K562 (cell line): ENCODE measurements at regions not wholly inside any gene's neighbourhood (a gene's known extent, or its start where the extent isn't known, plus 50 kb on each side); places are given as distances from the start of the nearest gene placed in this dataset.

Experiments used
- BACH1 ChIP-seq: fragments of 200-800 bp; sonication (Bioruptor generic); IDR thresholded peaks from 2 replicates; pipeline ENCODE4 v1.6.1; 2016; ENCODE audit warnings: missing genetic modification characterization, missing compliant biosample characterization
- CEBPB ChIP-seq: fragments of 450-650 bp; IDR thresholded peaks from 2 replicates; pipeline ENCODE4 v1.6.1; 2016; ENCODE audit warnings: missing genetic modification characterization, missing compliant biosample characterization
- FOXK1 ChIP-seq: sonication (generic); formaldehyde crosslinking; IDR thresholded peaks from 2 replicates; pipeline ENCODE4 v1.8.0; 2022; ENCODE audit warnings: missing genetic modification reagents, mild to moderate bottlenecking, borderline replicate concordance
- HDAC2 ChIP-seq: fragments of 450-650 bp; IDR thresholded peaks from 2 replicates; pipeline ENCODE4 v1.6.1; 2016; ENCODE audit warnings: mild to moderate bottlenecking
- MCM5 ChIP-seq: fragments of 450-650 bp; IDR thresholded peaks from 2 replicates; pipeline ENCODE4 v1.6.1; 2016; ENCODE audit warnings: low read depth
- NBN ChIP-seq: fragments of 450-650 bp; IDR thresholded peaks from 2 replicates; pipeline ENCODE4 v1.6.1; 2016; ENCODE audit warnings: low read depth, mild to moderate bottlenecking
- POLR2G ChIP-seq: fragments of 200-400 bp; formaldehyde crosslinking; IDR thresholded peaks from 2 replicates; pipeline ENCODE4 v1.6.1; 2017; ENCODE audit warnings: low read depth, mild to moderate bottlenecking, antibody characterized with exemption, low read length, moderate library complexity
- RAD51 ChIP-seq: fragments of 450-650 bp; IDR thresholded peaks from 2 replicates; pipeline ENCODE4 v1.7.1; 2016; ENCODE audit warnings: low read depth, mild to moderate bottlenecking, borderline replicate concordance
- TAF7 ChIP-seq: fragments of 450-650 bp; IDR thresholded peaks from 2 replicates; pipeline ENCODE4 v1.6.1; 2016; ENCODE audit warnings: missing genetic modification characterization, missing compliant biosample characterization
- THRAP3 ChIP-seq: fragments of 450-650 bp; IDR thresholded peaks from 2 replicates; pipeline ENCODE4 v1.6.1; 2016; ENCODE audit warnings: mild to moderate bottlenecking, inconsistent platforms, borderline replicate concordance
- ZFP1 ChIP-seq: fragments of 450-650 bp; formaldehyde crosslinking; IDR thresholded peaks from 2 replicates; pipeline ENCODE4 v1.4.0; 2020; ENCODE audit warnings: mild to moderate bottlenecking, mixed read lengths
- ZNF140 ChIP-seq: fragments of 250-450 bp; sonication (Bioruptor Pico); IDR thresholded peaks from 2 replicates; pipeline ENCODE4 v1.8.0; 2021; ENCODE audit warnings: moderate library complexity, mild to moderate bottlenecking, inconsistent platforms
- TF ChIP-seq, protein P1 (sequence below): IDR thresholded peaks from 2 replicates; pipeline ENCODE4 v1.6.1; 2012; ENCODE audit warnings: low read depth, low read length, improper control_type of control experiment, borderline replicate concordance
- TF ChIP-seq, protein P2 (sequence below): IDR thresholded peaks from 3 replicates; pipeline ENCODE4 v1.6.1; 2011; ENCODE audit warnings: borderline replicate concordance, mild to moderate bottlenecking, moderate library complexity; ENCODE audit not compliant: insufficient read length; ENCODE audit errors: extremely low read depth
- TF ChIP-seq, protein P3 (sequence below), 2 experiments: fragments of 450-650 bp; IDR thresholded peaks; 2 replicates each; pipeline ENCODE4 v1.6.1; 2016
- TF ChIP-seq, protein P4 (sequence below): sonication (generic); formaldehyde crosslinking; IDR thresholded peaks from 2 replicates; pipeline ENCODE4 v1.8.1; 2023; ENCODE audit warnings: mild to moderate bottlenecking, missing genetic modification reagents, moderate library complexity
- TF ChIP-seq, protein P5 (sequence below): fragments of 250-450 bp; sonication (Bioruptor Pico); IDR thresholded peaks from 2 replicates; pipeline ENCODE4 v1.5.0; 2021; ENCODE audit warnings: mild to moderate bottlenecking, moderate library complexity

DNA sequence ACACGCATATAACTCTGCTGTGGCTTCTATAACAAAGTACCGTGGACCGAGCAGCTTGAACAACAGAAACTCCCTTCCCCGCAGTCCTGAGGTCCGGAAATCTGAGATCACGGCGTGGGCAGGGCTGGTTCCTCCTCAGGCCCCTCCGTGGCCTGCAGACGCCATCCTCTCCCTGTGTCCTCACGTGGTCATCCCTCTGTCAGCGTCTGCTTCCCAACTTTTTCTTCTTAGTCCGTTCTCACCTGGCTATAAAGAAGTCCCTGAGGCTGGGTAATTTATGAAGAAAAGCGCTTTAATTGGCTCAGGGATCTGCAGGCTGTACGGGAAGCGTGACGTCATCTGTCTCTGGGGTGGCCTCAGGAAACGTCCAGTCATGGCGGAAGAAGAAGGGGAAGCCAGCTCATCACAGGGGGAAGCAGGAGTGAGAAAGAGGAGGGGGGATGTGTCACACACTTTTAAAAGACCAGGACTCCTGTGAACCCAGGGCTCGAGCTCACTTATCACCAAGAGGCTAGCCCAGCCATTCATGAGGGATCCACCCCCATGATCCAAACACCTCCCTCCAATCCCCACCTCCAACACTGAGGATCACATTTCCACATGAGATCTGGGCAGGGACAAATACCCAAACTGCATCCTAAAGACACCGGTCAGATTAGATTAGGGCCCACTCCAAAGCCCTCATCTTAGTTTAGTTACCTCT, 91.2 kb upstream of the INSIG1 start (continued):
- TF ChIP-seq THRAP3 (no peak), TAF7 (tag) (no peak), HDAC2 (peak; percentile 15; the same call in 1 of the 2 replicates), POLR2G (no peak), FOXK1 (CRISPR knock-in tag) (no peak), RAD51 (peak; percentile 49), BACH1 (tag) (peak; percentile 71; the same call in 1 of the 2 replicates), MCM5 (no peak), CEBPB (tag) (no peak), ZFP1 (no peak), NBN (peak; percentile 87), ZNF140 (no peak)
- TF ChIP-seq, protein P1, sequence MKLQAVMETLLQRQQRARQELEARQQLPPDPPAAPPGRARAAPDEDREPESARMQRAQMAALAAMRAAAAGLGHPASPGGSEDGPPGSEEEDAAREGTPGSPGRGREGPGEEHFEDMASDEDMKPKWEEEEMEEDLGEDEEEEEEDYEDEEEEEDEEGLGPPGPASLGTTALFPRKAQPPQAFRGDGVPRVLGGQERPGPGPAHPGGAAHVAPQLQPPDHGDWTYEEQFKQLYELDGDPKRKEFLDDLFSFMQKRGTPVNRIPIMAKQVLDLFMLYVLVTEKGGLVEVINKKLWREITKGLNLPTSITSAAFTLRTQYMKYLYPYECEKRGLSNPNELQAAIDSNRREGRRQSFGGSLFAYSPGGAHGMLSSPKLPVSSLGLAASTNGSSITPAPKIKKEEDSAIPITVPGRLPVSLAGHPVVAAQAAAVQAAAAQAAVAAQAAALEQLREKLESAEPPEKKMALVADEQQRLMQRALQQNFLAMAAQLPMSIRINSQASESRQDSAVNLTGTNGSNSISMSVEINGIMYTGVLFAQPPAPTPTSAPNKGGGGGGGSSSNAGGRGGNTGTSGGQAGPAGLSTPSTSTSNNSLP: no peak
- TF ChIP-seq, protein P2, sequence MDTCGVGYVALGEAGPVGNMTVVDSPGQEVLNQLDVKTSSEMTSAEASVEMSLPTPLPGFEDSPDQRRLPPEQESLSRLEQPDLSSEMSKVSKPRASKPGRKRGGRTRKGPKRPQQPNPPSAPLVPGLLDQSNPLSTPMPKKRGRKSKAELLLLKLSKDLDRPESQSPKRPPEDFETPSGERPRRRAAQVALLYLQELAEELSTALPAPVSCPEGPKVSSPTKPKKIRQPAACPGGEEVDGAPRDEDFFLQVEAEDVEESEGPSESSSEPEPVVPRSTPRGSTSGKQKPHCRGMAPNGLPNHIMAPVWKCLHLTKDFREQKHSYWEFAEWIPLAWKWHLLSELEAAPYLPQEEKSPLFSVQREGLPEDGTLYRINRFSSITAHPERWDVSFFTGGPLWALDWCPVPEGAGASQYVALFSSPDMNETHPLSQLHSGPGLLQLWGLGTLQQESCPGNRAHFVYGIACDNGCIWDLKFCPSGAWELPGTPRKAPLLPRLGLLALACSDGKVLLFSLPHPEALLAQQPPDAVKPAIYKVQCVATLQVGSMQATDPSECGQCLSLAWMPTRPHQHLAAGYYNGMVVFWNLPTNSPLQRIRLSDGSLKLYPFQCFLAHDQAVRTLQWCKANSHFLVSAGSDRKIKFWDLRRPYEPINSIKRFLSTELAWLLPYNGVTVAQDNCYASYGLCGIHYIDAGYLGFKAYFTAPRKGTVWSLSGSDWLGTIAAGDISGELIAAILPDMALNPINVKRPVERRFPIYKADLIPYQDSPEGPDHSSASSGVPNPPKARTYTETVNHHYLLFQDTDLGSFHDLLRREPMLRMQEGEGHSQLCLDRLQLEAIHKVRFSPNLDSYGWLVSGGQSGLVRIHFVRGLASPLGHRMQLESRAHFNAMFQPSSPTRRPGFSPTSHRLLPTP: no peak
- TF ChIP-seq, protein P3, sequence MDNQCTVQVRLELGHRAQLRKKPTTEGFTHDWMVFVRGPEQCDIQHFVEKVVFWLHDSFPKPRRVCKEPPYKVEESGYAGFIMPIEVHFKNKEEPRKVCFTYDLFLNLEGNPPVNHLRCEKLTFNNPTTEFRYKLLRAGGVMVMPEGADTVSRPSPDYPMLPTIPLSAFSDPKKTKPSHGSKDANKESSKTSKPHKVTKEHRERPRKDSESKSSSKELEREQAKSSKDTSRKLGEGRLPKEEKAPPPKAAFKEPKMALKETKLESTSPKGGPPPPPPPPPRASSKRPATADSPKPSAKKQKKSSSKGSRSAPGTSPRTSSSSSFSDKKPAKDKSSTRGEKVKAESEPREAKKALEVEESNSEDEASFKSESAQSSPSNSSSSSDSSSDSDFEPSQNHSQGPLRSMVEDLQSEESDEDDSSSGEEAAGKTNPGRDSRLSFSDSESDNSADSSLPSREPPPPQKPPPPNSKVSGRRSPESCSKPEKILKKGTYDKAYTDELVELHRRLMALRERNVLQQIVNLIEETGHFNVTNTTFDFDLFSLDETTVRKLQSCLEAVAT (IDR thresholded peaks at IDR 0.05): no peak
- TF ChIP-seq, protein P4, sequence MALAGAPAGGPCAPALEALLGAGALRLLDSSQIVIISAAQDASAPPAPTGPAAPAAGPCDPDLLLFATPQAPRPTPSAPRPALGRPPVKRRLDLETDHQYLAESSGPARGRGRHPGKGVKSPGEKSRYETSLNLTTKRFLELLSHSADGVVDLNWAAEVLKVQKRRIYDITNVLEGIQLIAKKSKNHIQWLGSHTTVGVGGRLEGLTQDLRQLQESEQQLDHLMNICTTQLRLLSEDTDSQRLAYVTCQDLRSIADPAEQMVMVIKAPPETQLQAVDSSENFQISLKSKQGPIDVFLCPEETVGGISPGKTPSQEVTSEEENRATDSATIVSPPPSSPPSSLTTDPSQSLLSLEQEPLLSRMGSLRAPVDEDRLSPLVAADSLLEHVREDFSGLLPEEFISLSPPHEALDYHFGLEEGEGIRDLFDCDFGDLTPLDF (CRISPR knock-in tag): no peak
- TF ChIP-seq, protein P5, sequence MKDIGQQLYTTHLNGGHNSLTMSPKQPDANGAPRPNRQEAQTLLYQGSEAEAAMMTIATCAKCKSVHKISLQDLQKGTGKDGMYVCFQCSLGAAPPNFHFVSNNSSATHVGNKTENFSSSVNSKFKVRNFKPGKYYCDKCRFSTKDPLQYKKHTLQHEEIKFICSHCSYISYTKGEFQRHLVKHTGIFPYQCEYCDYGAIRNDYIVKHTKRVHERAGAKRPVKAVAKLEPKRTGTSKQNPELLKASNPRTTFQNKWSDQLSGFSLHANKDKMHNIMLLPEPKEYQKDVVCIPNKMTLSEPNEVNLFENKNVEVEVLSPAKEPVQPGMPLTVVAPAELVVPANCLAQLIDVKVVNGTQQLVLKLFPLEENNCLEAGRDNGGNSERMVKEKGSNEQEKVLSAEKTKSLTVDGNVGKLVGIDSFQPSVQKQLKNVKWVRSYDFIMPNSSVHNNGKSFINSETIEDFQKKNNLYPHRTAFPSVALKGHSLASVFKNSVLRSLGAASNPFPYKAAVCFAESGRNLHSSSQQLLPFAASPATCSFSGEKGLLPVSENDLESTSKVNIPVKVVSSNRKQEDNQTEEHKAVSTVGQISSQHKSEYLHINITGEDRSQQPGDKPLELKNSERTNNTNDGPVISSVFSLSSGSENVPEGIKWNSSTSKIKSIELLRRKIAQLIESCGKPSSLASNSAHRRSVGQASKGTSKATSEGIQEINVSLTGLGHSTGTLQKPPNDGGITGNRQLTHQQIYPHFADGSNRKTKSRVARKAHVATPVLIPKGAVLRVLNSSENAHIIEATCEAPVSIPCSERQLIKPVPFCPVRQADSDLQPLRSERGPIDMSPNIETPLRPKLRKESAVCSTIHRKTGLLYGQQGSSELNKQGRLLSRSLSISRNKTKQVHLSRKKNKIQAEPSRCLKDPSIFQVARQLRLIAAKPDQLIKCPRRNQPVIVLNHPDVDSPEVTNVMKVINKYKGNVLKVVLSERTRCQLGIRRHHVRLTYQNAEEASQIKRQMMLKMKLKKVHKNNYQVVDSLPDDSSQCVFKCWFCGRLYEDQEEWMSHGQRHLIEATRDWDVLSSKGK: no peak
